IMR-90 (cell line): ENCODE measurements at regions not wholly inside any gene's neighbourhood (a gene's known extent, or its start where the extent isn't known, plus 50 kb on each side); places are given as distances from the start of the nearest gene placed in this dataset.

Experiments used
- ATAC-seq: fragments of 200-7000 bp; cut with Tn5 transposase; 2 replicates; pipeline ENCODE4 v1.9.1; 2020; ENCODE audit warnings: low read depth, mild to moderate bottlenecking, moderate library complexity
- BruUV-seq: library from RNA; stranded (reverse); fragments of 400-500 nt; replicated peaks from 2 replicates; lab custom pipeline; 2021; lab: Mats Ljungman, UMichigan
- CTCF ChIA-PET: fragments of 300-600 bp; formaldehyde crosslinking; extraction: SDS; loops from one replicate; lab custom pipeline; 2021; ENCODE audit warnings: antibody characterized with exemption; lab: Yijun Ruan, JAX
- POLR2A ChIA-PET: fragments of 300-600 bp; sonication (Branson Sonifier 250); formaldehyde crosslinking; loops from one replicate; lab custom pipeline; 2022; ENCODE audit warnings: antibody characterized with exemption; ENCODE audit not compliant: unreplicated experiment; lab: Charles Lee
- DNase-seq: peaks from one replicate; pipeline ENCODE4 v3.0.0; 2013
- H2AFZ ChIP-seq: replicated peaks from 2 replicates; pipeline ENCODE3; 2013; ENCODE audit warnings: low read length, mild to moderate bottlenecking; ENCODE audit not compliant: poor library complexity
- H2AK5ac ChIP-seq: 2 replicates; pipeline ENCODE4 v1.6.1; 2013; ENCODE audit warnings: low read depth, low read length, inconsistent platforms
- H2AK9ac ChIP-seq: replicated peaks from 2 replicates; pipeline ENCODE3; 2013; ENCODE audit warnings: mild to moderate bottlenecking, low read depth, low read length, moderate library complexity; ENCODE audit not compliant: poor library complexity
- H2BK120ac ChIP-seq: 2 replicates; pipeline ENCODE4 v1.6.1; 2013; ENCODE audit warnings: low read depth, low read length, inconsistent platforms
- H2BK15ac ChIP-seq: 3 replicates; pipeline ENCODE4 v1.6.1; 2013; ENCODE audit warnings: low read depth, low read length, inconsistent platforms
- H2BK20ac ChIP-seq: 2 replicates; pipeline ENCODE4 v1.6.1; 2013; ENCODE audit warnings: low read depth, mild to moderate bottlenecking, inconsistent platforms, low read length, moderate library complexity
- H2BK5ac ChIP-seq: 2 replicates; pipeline ENCODE4 v1.6.1; 2013; ENCODE audit warnings: mild to moderate bottlenecking, low read depth, low read length, inconsistent platforms; ENCODE audit not compliant: poor library complexity, severe bottlenecking
- H3K14ac ChIP-seq: replicated peaks from 2 replicates; pipeline ENCODE4 v1.6.1; 2013; ENCODE audit warnings: low read depth, low read length, inconsistent platforms
- H3K18ac ChIP-seq: 2 replicates; pipeline ENCODE4 v1.6.1; 2013; ENCODE audit warnings: low read depth, low read length, control low read depth
- H3K23ac ChIP-seq: 2 replicates; pipeline ENCODE4 v1.6.1; 2013; ENCODE audit warnings: low read depth, low read length, inconsistent platforms
- H3K27ac ChIP-seq: 2 replicates; pipeline ENCODE4 v1.5.1; 2013; ENCODE audit warnings: mild to moderate bottlenecking, control low read depth, low read length; ENCODE audit not compliant: insufficient read depth
- H3K27me3 ChIP-seq: 2 replicates; pipeline ENCODE4 v1.6.1; 2013; ENCODE audit warnings: low read length; ENCODE audit not compliant: control insufficient read depth, insufficient read depth
- H3K36me3 ChIP-seq: 2 replicates; pipeline ENCODE4 v1.6.1; 2013; ENCODE audit warnings: low read length, mixed read lengths; ENCODE audit not compliant: control insufficient read depth, insufficient read depth
- H3K4ac ChIP-seq: 2 replicates; pipeline ENCODE4 v1.6.1; 2013; ENCODE audit warnings: low read depth, low read length, inconsistent platforms
- H3K4me1 ChIP-seq: 2 replicates; pipeline ENCODE4 v1.6.1; 2013; ENCODE audit warnings: low read length, mixed read lengths; ENCODE audit not compliant: control insufficient read depth, insufficient read depth
- H3K4me2 ChIP-seq: 2 replicates; pipeline ENCODE4 v1.6.1; 2013; ENCODE audit warnings: low read depth, mild to moderate bottlenecking, control low read depth, low read length, moderate library complexity
- H3K4me3 ChIP-seq: 2 replicates; pipeline ENCODE4 v1.5.1; 2013; ENCODE audit warnings: low read depth, mild to moderate bottlenecking, control low read depth, low read length, moderate library complexity; ENCODE audit not compliant: insufficient read depth
- H3K56ac ChIP-seq: 2 replicates; pipeline ENCODE4 v1.6.1; 2013; ENCODE audit warnings: low read length, inconsistent platforms; ENCODE audit not compliant: insufficient read depth; ENCODE audit errors: extremely low read depth
- H3K79me1 ChIP-seq, 2 experiments: 2 replicates each; pipeline ENCODE4 v1.6.1; 2013; ENCODE audit warnings: low read length in 2 of 2, inconsistent platforms in 1 of 2, low read depth in 1 of 2
- H3K9ac ChIP-seq: 2 replicates; pipeline ENCODE4 v1.6.1; 2013; ENCODE audit warnings: low read depth, low read length, control low read depth
- H3K9me1 ChIP-seq: 2 replicates; pipeline ENCODE4 v1.6.1; 2013; ENCODE audit warnings: low read length, inconsistent platforms; ENCODE audit not compliant: insufficient read depth
- H3K9me3 ChIP-seq: 2 replicates; pipeline ENCODE4 v1.6.1; 2013; ENCODE audit warnings: low read length; ENCODE audit not compliant: control insufficient read depth, insufficient read depth
- H4K20me1 ChIP-seq: 2 replicates; pipeline ENCODE4 v1.6.1; 2013; ENCODE audit warnings: low read length, inconsistent platforms; ENCODE audit not compliant: insufficient read depth
- H4K5ac ChIP-seq: 2 replicates; pipeline ENCODE4 v1.6.1; 2013; ENCODE audit warnings: mild to moderate bottlenecking, low read depth, low read length, control low read depth
- H4K8ac ChIP-seq, 2 experiments: 2 replicates each; pipeline ENCODE4 v1.6.1; 2013; ENCODE audit warnings: low read depth in 2 of 2, low read length in 2 of 2, control low read depth in 1 of 2, inconsistent platforms in 1 of 2
- H4K91ac ChIP-seq: 2 replicates; pipeline ENCODE4 v1.6.1; 2013; ENCODE audit warnings: low read depth, low read length, inconsistent platforms; ENCODE audit not compliant: insufficient read depth
- BHLHE40 ChIP-seq: fragments of 150-350 bp; IDR thresholded peaks from 2 replicates; pipeline ENCODE4 v1.6.1; 2016; ENCODE audit warnings: mild to moderate bottlenecking, low read depth, low read length
- CEBPB ChIP-seq: IDR thresholded peaks from 2 replicates; pipeline ENCODE4 v1.6.1; 2012; ENCODE audit warnings: low read depth, low read length, improper control_type of control experiment
- CHD1 ChIP-seq: IDR thresholded peaks from 2 replicates; pipeline ENCODE4 v1.6.1; 2012; ENCODE audit warnings: low read depth, low read length, improper control_type of control experiment
- CTCF ChIP-seq: conservative IDR thresholded peaks from 2 replicates; pipeline ENCODE4 v1.5.1; 2012; ENCODE audit warnings: mild to moderate bottlenecking, low read depth, low read length, improper control_type of control experiment
- ELK1 ChIP-seq: fragments of 150-350 bp; IDR thresholded peaks from 2 replicates; pipeline ENCODE4 v1.6.1; 2016; ENCODE audit warnings: low read depth, mild to moderate bottlenecking, low read length, moderate library complexity, borderline replicate concordance
- FOS ChIP-seq: fragments of 150-350 bp; IDR thresholded peaks from 2 replicates; pipeline ENCODE4 v1.6.1; 2016; ENCODE audit warnings: low read depth, low read length
- MAFK ChIP-seq: IDR thresholded peaks from 2 replicates; pipeline ENCODE4 v1.6.1; 2012; ENCODE audit warnings: low read depth, low read length, improper control_type of control experiment
- MAZ ChIP-seq: IDR thresholded peaks from 2 replicates; pipeline ENCODE4 v1.6.1; 2012; ENCODE audit warnings: low read depth, mild to moderate bottlenecking, low read length, improper control_type of control experiment, moderate library complexity, borderline replicate concordance
- MXI1 ChIP-seq: IDR thresholded peaks from 2 replicates; pipeline ENCODE4 v1.6.1; 2012; ENCODE audit warnings: low read depth, mild to moderate bottlenecking, low read length, moderate library complexity, borderline replicate concordance
- NFE2L2 ChIP-seq: fragments of 150-350 bp; IDR thresholded peaks from 2 replicates; pipeline ENCODE4 v1.6.1; 2016; ENCODE audit warnings: low read depth, mild to moderate bottlenecking, low read length
- POLR2A ChIP-seq: IDR thresholded peaks from 2 replicates; pipeline ENCODE4 v1.6.1; 2012; ENCODE audit warnings: mild to moderate bottlenecking, low read depth, low read length
- RAD21 ChIP-seq: IDR thresholded peaks from 2 replicates; pipeline ENCODE4 v1.6.1; 2012; ENCODE audit warnings: low read length, improper control_type of control experiment
- RCOR1 ChIP-seq: IDR thresholded peaks from 2 replicates; pipeline ENCODE4 v1.6.1; 2012; ENCODE audit warnings: mild to moderate bottlenecking, low read length, improper control_type of control experiment; ENCODE audit not compliant: insufficient replicate concordance
- RFX5 ChIP-seq: IDR thresholded peaks from 2 replicates; pipeline ENCODE4 v1.8.0; 2012; ENCODE audit warnings: low read depth, mild to moderate bottlenecking, low read length, moderate library complexity
- SMC3 ChIP-seq: fragments of 150-350 bp; IDR thresholded peaks from 2 replicates; pipeline ENCODE4 v1.6.1; 2016; ENCODE audit warnings: low read depth, mild to moderate bottlenecking, antibody characterized with exemption, low read length, moderate library complexity
- USF2 ChIP-seq: fragments of 150-350 bp; IDR thresholded peaks from 2 replicates; pipeline ENCODE4 v1.6.1; 2017; ENCODE audit warnings: mild to moderate bottlenecking, antibody characterized with exemption, low read length, low read depth
- WGBS, 2 experiments: methylation state at CpG; one replicate each; pipeline versions ENCODE4 v1.1.5 to v1.1.7; 2013; ENCODE audit warnings: missing lambda C conversion rate in 2 of 2; ENCODE audit not compliant: insufficient read length in 1 of 2; ENCODE audit errors: extremely low coverage in 2 of 2; 5-methylcytosine and 5-hydroxymethylcytosine counted together
- dilution Hi-C: fragments of 300-500 bp; cut with HindIII; formaldehyde crosslinking; loops from one replicate; pipeline ENCODE4 v1.14.3; 2018; ENCODE audit warnings: low sequenced_read_pairs; ENCODE audit not compliant: unreplicated experiment
- in situ Hi-C: fragments of 300-500 bp; cut with MboI; formaldehyde crosslinking; loops from 3 replicates; pipeline ENCODE4 v1.14.3; 2019; ENCODE audit warnings: low sequenced_read_pairs, inconsistent platforms, mixed read lengths
- intact Hi-C: fragments of 100-400 bp; cut with micrococcal nuclease; formaldehyde crosslinking; loops from 2 replicates; pipeline ENCODE4 v1.10.0; 2022

GRCh38 chr4:153044036-153044435 lies 107.9 kb downstream of the FHDC1 start:
- BruUV-seq, result no TSS peak
- no peak for TF ChIP-seq FOS
- TF ChIP-seq POLR2A, result no peak
- TF ChIP-seq CHD1, result no peak
- TF ChIP-seq MXI1, result no peak
- no peak for TF ChIP-seq ELK1
- TF ChIP-seq SMC3, result no peak
- no peak for TF ChIP-seq RCOR1
- TF ChIP-seq MAZ, result no peak
- TF ChIP-seq USF2, result no peak
- TF ChIP-seq RAD21, result no peak
- no peak for TF ChIP-seq CTCF
- no peak for TF ChIP-seq NFE2L2
- TF ChIP-seq MAFK, result no peak
- TF ChIP-seq CEBPB, result no peak
- no peak for TF ChIP-seq BHLHE40
- TF ChIP-seq RFX5, result no peak
- Histone ChIP-seq H4K20me1 (no peaks in the 10 kb centered on the region), H4K5ac (no peak overlapping the region), H3K4me1 (no peaks in the 10 kb centered on the region), H2BK5ac (no peak overlapping the region), H3K9ac (no peak overlapping the region), H3K9me1 (no peaks in the 10 kb centered on the region), H3K79me1 (no peaks in the 10 kb centered on the region), H2AK9ac (no peak overlapping the region), H3K14ac (no peak overlapping the region), H3K56ac (no peak overlapping the region), H3K9me3 (peaks cover 3% of the 10 kb centered on the region; the same call in 1 of the 2 replicates), H3K4ac (no peak overlapping the region), H3K23ac (no peak overlapping the region), H2AFZ (no peak overlapping the region), H3K27me3 (peaks cover 3% of the 10 kb centered on the region), H3K4me3 (no peak overlapping the region), H4K8ac (no peak overlapping the region), H2BK120ac (no peak overlapping the region), H2BK15ac (no peak overlapping the region), H3K27ac (no peak overlapping the region), H3K4me2 (no peak overlapping the region), H2BK20ac (no peak overlapping the region), H3K18ac (no peak overlapping the region), H3K36me3 (no peaks in the 10 kb centered on the region), H2AK5ac (no peak overlapping the region), H4K91ac (no peak overlapping the region)
- ATAC-seq (no peak), DNase-seq (no peak)
- dilution Hi-C loops (no loop called here), intact Hi-C loops (no loop called here), in situ Hi-C loops (no loop called here)
- no CpG with 5 or more reads among the region's 1 CpG for WGBS, 2 experiments
- CTCF ChIA-PET, result no interaction called here
- POLR2A ChIA-PET, result no interaction called here
